Astrocyte (in vitro differentiated cells and primary cell): ENCODE measurements at regions not wholly inside any gene's neighbourhood (a gene's known extent, or its start where the extent isn't known, plus 50 kb on each side); places are given as distances from the start of the nearest gene placed in this dataset.

Source experiments
- DNase-seq: peaks from one replicate; pipeline ENCODE4 v3.0.0-alpha.2; 2010; ENCODE audit warnings: low read depth
- FAIRE-seq: peaks from 2 replicates; lab custom pipeline; 2011; peaks lifted over from hg19 to GRCh38; lab: Jason Lieb, UNC
- H2AFZ ChIP-seq: 2 replicates; pipeline ENCODE4 v1.6.0; 2012; ENCODE audit warnings: low read depth, low read length, inconsistent platforms
- H3K27ac ChIP-seq: 2 replicates; pipeline ENCODE4 v1.5.1; 2011; ENCODE audit warnings: low read depth, low read length, inconsistent platforms
- H3K27me3 ChIP-seq: 2 replicates; pipeline ENCODE4 v1.6.0; 2011; ENCODE audit warnings: low read length, inconsistent platforms; ENCODE audit not compliant: insufficient read depth
- H3K36me3 ChIP-seq: 2 replicates; pipeline ENCODE4 v1.5.1; 2011; ENCODE audit warnings: low read length, inconsistent platforms; ENCODE audit not compliant: insufficient read depth
- H3K4me1 ChIP-seq: 2 replicates; pipeline ENCODE4 v1.5.1; 2011; ENCODE audit warnings: low read length, inconsistent platforms; ENCODE audit not compliant: insufficient read depth
- H3K4me2 ChIP-seq: 2 replicates; pipeline ENCODE4 v1.6.0; 2012; ENCODE audit warnings: low read length, inconsistent platforms
- H3K4me3 ChIP-seq: 2 replicates; pipeline ENCODE4 v1.5.1; 2011; ENCODE audit warnings: low read depth, mild to moderate bottlenecking, low read length, inconsistent platforms; ENCODE audit not compliant: insufficient read depth
- H3K79me2 ChIP-seq: 2 replicates; pipeline ENCODE4 v1.6.0; 2012; ENCODE audit warnings: mild to moderate bottlenecking, low read length, inconsistent platforms; ENCODE audit not compliant: insufficient read depth
- H3K9ac ChIP-seq: 2 replicates; pipeline ENCODE4 v1.6.0; 2012; ENCODE audit warnings: mild to moderate bottlenecking, low read length, inconsistent platforms
- H3K9me3 ChIP-seq: 2 replicates; pipeline ENCODE4 v1.5.1; 2012; ENCODE audit warnings: low read depth, mild to moderate bottlenecking, low read length, inconsistent platforms; ENCODE audit not compliant: insufficient read depth
- H4K20me1 ChIP-seq: 2 replicates; pipeline ENCODE4 v1.6.0; 2012; ENCODE audit warnings: low read length, inconsistent platforms; ENCODE audit not compliant: insufficient read depth
- H3K27ac Mint-ChIP-seq: one replicate; pipeline ENCODE4 v1.8.0; 2021; ENCODE audit warnings: mild to moderate bottlenecking, mixed read lengths; ENCODE audit not compliant: unreplicated experiment
- H3K27me3 Mint-ChIP-seq: one replicate; pipeline ENCODE4 v1.8.0; 2021; ENCODE audit warnings: low read depth, mixed read lengths; ENCODE audit not compliant: unreplicated experiment
- H3K36me3 Mint-ChIP-seq: one replicate; pipeline ENCODE4 v1.8.0; 2021; ENCODE audit warnings: low read depth, mixed read lengths; ENCODE audit not compliant: unreplicated experiment
- H3K4me1 Mint-ChIP-seq: one replicate; pipeline ENCODE4 v1.8.0; 2021; ENCODE audit warnings: low read depth, mixed read lengths; ENCODE audit not compliant: unreplicated experiment
- H3K4me3 Mint-ChIP-seq: one replicate; pipeline ENCODE4 v1.8.0; 2021; ENCODE audit warnings: mild to moderate bottlenecking, moderate library complexity, mixed read lengths; ENCODE audit not compliant: unreplicated experiment
- H3K9me3 Mint-ChIP-seq: one replicate; pipeline ENCODE4 v1.8.0; 2021; ENCODE audit warnings: mild to moderate bottlenecking, mixed read lengths; ENCODE audit not compliant: unreplicated experiment
- CTCF ChIP-seq: IDR thresholded peaks from 2 replicates; pipeline ENCODE4 v1.5.1; 2011; ENCODE audit warnings: low read depth, mild to moderate bottlenecking, inconsistent platforms, low read length, moderate library complexity; ENCODE audit not compliant: insufficient read depth
- EZH2 ChIP-seq: IDR thresholded peaks from 2 replicates; pipeline ENCODE4 v1.6.1; 2012; ENCODE audit warnings: mild to moderate bottlenecking, low read length, inconsistent platforms; ENCODE audit not compliant: insufficient read depth

GRCh38 chr18:78542204-78542603 lies 437.4 kb upstream of the SALL3 start:
- Histone ChIP-seq H3K9me3 (peaks cover 15% of the 10 kb centered on the region), H2AFZ (no peak overlapping the region), H3K27ac (no peak overlapping the region), H3K79me2 (no peaks in the 10 kb centered on the region), H3K4me1 (no peaks in the 10 kb centered on the region), H3K9ac (no peak overlapping the region), H3K4me2 (no peak overlapping the region), H4K20me1 (no peaks in the 10 kb centered on the region), H3K36me3 (no peaks in the 10 kb centered on the region), H3K4me3 (no peak overlapping the region), H3K27me3 (no peaks in the 10 kb centered on the region)
- Mint-ChIP-seq H3K27me3 (no peaks in the 10 kb centered on the region), H3K4me1 (no peaks in the 10 kb centered on the region), H3K9me3 (peaks cover 15% of the 10 kb centered on the region), H3K36me3 (no peaks in the 10 kb centered on the region), H3K4me3 (no peak overlapping the region), H3K27ac (no peak overlapping the region)
- FAIRE-seq (no peak), DNase-seq (no peak)
- TF ChIP-seq EZH2 (no peak), CTCF (no peak)

- no peaks in the 10 kb centered on the region for H3K4me1 ChIP-seq
- Mint-ChIP-seq H3K9me3 (peaks cover 12% of the 10 kb centered on the region), H3K27me3 (no peaks in the 10 kb centered on the region), H3K4me1 (no peaks in the 10 kb centered on the region), H3K36me3 (no peaks in the 10 kb centered on the region), H3K4me3 (no peak overlapping the region), H3K27ac (no peak overlapping the region)
- no peak overlapping the region for H2AFZ ChIP-seq
- DNase-seq: no peak
- TF ChIP-seq EZH2 (no peak), CTCF (no peak)
- no peak overlapping the region for H3K4me2 ChIP-seq
- H3K9me3 ChIP-seq: peaks cover 16% of the 10 kb centered on the region
- no peak overlapping the region for H3K4me3 ChIP-seq
- no peaks in the 10 kb centered on the region for H4K20me1 ChIP-seq
- no peak for FAIRE-seq
- H3K9ac ChIP-seq: no peak overlapping the region
- H3K27ac ChIP-seq: no peak overlapping the region
- H3K27me3 ChIP-seq: no peaks in the 10 kb centered on the region
- H3K79me2 ChIP-seq: no peaks in the 10 kb centered on the region
- no peaks in the 10 kb centered on the region for H3K36me3 ChIP-seq
Measured at GRCh38 chr18:78543201-78543725, 436.4 kb upstream of the SALL3 start.

GRCh38 chr18:78546281-78546680 lies 433.3 kb upstream of the SALL3 start:
- no peak overlapping the region for H3K9ac ChIP-seq
- H3K27me3 Mint-ChIP-seq: no peaks in the 10 kb centered on the region
- H4K20me1 ChIP-seq: no peaks in the 10 kb centered on the region
- H3K27ac ChIP-seq: no peak overlapping the region
- no peak overlapping the region for H3K4me3 Mint-ChIP-seq
- H3K9me3 ChIP-seq: peaks cover 26% of the 10 kb centered on the region
- H3K36me3 Mint-ChIP-seq: no peaks in the 10 kb centered on the region
- no peaks in the 10 kb centered on the region for H3K4me1 Mint-ChIP-seq
- DNase-seq: no peak
- no peaks in the 10 kb centered on the region for H3K4me1 ChIP-seq
- no peaks in the 10 kb centered on the region for H3K36me3 ChIP-seq
- no peaks in the 10 kb centered on the region for H3K79me2 ChIP-seq
- H3K9me3 Mint-ChIP-seq: peaks cover 14% of the 10 kb centered on the region
- no peak for FAIRE-seq
- no peak overlapping the region for H2AFZ ChIP-seq
- H3K4me3 ChIP-seq: no peak overlapping the region
- H3K27me3 ChIP-seq: no peaks in the 10 kb centered on the region
- TF ChIP-seq EZH2 (no peak), CTCF (no peak)
- H3K27ac Mint-ChIP-seq: no peak overlapping the region
- no peak overlapping the region for H3K4me2 ChIP-seq
